Fibroblast of skin of right biceps (primary cell): ENCODE measurements at regions not wholly inside any gene's neighbourhood (a gene's known extent, or its start where the extent isn't known, plus 50 kb on each side); places are given as distances from the start of the nearest gene placed in this dataset.
"Not testable (repeated sequence)": the region's sequence is repeated elsewhere in the genome, so short reads cannot be mapped to it uniquely, and the experiment has no call there.

Experiments used
- DNase-seq: peaks from one replicate; pipeline ENCODE4 v3.0.0-alpha.2; 2013

DNA sequence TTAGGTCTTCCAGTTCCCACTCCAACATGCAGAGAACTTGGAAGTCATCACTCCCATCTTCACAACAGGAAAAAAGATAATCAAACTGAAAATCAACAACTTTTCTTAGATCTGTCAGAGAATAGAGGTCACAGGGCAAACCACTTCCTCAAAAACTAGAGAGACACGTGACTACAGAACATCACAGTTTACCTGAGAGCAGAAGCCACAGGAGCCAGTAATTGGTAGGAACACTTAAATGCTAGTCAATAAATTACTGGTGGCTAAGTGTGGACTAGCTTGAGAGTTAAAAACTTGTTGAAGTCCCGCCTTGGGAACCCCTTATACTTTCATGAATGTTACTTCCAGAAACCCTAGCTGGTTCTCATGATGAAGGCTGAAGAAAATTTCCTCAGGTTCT lies 81.1 kb downstream of the THSD1 start:
- DNase-seq = not testable (repeated sequence)

GRCh38 chr13:52319876-52320275 lies 86.1 kb downstream of the THSD1 start:
- DNase-seq = no peak

DNA sequence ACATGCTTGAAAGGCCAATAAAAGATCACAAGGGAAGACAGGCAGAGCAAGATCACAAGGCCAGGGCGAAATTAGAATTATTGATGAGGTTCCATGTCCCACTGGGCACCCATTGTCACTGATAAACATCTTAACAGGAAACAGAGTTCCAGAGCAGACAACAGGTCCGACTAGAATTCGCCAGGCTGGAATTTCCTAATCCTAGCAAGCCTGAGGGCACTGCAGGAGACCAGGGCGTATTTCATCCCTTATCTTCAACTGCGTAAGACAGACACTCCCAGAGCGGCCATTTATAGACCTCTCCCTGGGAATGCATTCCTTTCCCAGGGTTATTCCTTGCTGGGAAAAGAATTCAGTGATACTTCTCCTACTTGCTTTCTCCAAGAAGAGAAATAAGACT lies 96.1 kb downstream of the THSD1 start:
- not testable (repeated sequence) for DNase-seq

DNA sequence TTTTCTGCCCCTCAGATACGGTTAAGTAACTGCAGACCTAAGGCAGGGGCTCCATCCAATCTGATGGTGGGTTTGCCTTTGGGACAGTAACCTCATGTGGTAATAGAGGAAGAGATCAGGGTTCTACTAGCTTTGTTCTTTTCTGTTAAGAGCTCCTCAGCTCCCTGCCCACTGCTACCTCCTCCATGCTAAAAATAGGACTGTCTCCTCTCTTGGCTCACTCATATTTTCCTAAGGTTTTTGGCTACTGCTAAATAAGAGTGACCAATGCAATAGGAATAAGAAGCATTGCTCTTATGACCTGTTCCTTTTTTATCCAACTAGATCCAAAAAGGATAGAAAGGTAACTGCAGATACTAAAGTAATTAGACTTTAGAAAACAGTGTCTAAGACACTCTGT lies 99.6 kb downstream of the THSD1 start:
- not testable (repeated sequence) for DNase-seq

DNA sequence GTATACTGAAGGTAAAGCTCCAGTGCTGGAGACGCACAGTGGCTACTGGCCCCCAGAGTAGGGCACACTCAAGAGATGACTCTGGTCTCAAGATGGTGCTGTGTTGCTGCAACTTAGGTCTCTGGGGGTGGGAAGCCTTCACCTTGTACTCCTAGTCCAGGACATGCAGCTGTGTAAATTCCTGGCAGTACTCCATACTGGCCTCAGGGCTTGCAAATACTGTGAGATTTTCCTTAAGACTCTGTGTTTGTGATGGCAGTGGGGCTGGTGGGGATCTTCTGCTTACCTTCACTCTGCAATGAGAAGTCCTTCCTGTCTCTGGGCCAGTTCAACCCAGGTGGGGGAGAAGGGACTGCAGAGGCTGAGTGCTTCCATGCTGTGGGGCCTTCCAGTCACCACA lies 102.9 kb downstream of the THSD1 start:
- DNase-seq = not testable (repeated sequence)

- not testable (repeated sequence) for DNase-seq
These were observed 103.3 kb downstream of the THSD1 start for GRCh38 chr13:52302688-52303087.

DNA sequence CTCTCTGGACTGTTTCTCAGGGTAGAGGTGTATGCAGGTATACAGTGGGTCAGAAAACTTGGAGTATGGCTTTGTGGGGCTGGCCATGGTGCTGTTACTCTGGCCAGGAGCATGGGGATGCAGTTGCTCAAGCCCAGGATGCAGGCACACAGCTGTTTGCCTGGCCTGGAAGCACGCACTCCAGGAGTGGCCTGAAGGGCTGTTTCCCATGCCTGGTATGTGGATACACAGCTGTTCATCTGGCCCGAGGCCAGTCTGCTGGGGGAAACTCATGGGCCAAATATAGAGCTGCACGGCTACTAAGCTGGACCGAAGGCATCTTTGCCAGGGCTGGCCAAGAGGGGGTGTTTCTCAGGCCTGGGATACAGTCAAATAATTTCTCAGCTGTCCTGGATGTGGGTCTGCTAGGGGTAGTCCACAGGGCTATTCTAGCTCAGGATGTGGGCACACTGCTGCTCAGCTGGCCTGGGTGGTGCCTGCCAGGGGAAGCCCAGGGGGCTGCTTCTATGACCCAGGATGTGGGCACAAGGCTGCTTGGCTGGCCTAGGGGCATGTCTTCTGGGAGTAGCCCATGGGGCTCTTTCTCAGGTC lies 104.1 kb downstream of the THSD1 start:
- DNase-seq = not testable (repeated sequence)

DNA sequence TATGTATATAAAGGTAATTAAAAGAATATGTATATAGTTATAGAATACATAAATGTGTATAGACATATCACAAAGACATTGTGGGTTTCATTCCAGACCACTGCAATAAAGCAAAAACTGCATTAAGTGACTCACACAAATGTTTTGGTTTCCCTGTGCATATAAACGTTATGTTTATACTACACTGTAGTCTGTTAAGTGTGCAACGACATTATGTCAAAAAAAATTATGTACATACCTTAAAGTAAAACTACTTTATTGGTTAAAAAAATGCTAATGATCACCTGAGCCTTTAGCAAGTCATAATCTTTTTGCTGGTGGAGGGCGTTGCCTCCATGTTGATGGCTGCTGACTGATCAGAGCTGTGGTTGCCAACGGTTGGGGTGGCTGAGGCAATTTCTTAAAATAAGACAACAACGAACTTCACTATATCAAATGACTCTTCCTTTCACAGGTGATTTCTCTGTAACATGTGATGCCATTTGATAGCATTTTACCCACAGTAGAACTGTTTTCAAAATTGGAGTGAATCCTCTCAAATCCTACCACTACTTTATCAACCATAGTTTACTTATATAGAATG lies 107.8 kb downstream of the THSD1 start:
- not testable (repeated sequence) for DNase-seq

- DNase-seq = not testable (repeated sequence)
These were observed 117.1 kb downstream of the THSD1 start for GRCh38 chr13:52288891-52289290.

DNA sequence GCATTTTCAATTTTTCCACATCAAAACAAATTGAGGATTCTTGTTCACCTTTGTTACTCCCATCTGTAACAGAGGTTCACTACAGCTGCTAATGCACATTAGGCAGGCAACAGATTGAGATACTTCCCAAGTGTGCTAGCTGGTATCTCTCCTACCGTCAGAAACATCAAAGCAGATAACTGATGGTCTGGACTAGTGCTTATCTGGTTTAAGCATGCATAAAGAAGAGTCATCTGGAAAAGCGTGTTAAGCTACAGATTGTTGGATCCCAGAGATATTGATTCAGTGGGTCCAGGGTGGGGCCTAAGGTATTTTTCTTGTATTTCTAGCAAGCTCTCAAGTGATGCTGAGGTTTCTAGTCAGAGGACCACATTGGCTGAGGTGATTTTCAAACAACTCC lies 122.0 kb upstream of the NEK3 start:
- not testable (repeated sequence) for DNase-seq

DNA sequence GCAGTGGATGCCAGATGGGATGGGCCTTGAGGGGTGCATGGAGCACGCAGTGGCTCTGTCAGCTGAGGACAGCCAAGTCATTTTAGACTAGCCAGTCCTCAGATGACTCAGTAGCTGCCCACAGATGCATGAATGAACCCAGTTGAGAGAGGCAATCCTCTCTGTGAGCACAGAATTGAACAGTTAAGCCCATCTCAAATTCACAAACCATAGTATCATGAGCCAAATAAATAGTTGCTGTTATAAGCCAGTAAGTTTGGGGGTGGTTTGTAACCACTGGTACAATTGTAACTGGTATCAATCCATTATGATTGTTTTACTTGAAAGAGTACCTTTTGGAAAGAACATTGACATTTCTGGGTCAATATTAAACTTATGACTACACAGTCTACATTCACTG lies 120.0 kb upstream of the NEK3 start:
- DNase-seq = not testable (repeated sequence)

- DNase-seq = not testable (repeated sequence)
These were observed 94.9 kb upstream of the NEK3 start for GRCh38 chr13:52254299-52254698.

GRCh38 chr13:52240752-52241151 lies 81.4 kb upstream of the NEK3 start:
- DNase-seq = not testable (repeated sequence)

DNA sequence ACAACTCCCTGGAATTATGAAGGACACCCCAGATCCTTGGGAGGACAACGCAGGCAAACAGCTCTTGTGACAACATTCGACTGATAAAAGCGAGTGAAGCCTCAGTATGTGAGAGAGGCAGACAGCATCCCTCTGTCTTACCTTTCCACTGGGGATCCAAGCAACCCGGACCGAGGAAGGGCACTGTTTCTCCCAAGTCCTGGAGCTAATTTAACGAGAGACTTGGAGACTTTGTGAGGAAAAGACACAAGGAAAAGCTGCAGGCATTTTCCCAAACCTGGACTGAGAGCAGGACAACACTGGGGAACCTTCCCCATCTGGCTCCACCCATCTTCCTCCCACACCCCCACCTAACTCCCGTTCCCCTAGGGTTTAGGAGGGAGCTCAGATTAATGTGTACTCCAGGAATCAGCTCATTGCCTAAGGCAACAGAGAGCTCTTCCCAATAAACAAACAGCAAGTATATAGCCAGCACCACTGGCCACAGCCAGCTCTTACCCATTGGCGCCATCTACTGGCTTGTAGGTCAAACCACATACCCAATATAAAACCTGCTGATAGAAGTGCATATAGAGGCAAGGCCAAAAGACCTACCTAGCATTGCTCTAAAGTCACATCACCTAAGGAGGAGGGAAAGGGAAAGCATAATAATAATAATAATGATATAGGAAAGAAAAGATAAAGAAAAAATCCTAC lies 76.7 kb upstream of the NEK3 start:
- DNase-seq = peak; percentile 68

GRCh38 chr13:52234928-52235327 lies 75.5 kb upstream of the NEK3 start:
- DNase-seq = not testable (repeated sequence)

DNA sequence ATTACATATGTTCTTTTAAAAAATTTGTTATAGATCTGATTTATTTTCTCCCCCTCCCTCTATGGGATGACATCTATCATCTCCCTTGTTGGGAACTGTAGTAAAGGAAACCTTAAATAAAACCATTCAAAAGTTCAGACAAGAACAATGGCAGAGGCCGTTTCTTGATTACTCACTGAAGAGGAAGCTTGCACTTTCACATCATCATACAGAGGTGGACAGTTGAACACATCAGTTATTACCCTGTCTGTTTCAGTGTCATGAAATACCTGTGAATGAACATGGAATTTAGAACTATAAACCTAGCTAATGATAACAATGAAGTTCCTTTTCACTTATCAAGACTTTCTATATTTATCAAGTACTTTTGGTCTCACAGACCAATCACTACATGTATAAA lies 63.7 kb upstream of the NEK3 start:
- DNase-seq = not testable (repeated sequence)

GRCh38 chr13:52213920-52214319 lies 54.5 kb upstream of the NEK3 start:
- DNase-seq = not testable (repeated sequence)

- DNase-seq = not testable (repeated sequence)
These were observed 53.5 kb upstream of the NEK3 start for GRCh38 chr13:52212886-52213285.

DNA sequence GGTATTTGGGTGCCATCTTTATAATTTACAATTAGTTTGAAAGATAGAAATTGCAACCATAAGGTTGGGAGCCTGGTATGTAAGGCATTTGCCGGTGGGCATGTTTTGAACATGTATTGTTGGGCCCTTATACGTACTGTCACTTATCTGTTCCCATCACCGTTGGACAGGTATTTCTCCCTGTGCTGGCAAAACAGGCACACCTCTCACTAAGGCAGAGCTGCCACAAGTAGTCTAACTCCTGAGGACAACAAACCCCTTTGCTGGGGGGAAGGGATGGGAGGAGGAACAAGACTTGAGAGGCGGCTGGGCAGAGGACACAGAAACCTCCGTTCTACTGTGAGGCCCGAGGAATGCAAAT lies 52.0 kb upstream of the NEK3 start:
- not testable (repeated sequence) for DNase-seq

- DNase-seq = not testable (repeated sequence)
These were observed 51.4 kb upstream of the NEK3 start for GRCh38 chr13:52210564-52211415.
